ENCODE measurements at regions not wholly inside any gene's neighbourhood (a gene's known extent, or its start where the extent isn't known, plus 50 kb on each side); places are given as distances from the start of the nearest gene placed in this dataset.

GRCh38 chr15:79192462-79193036 lies 90.0 kb upstream of the ANKRD34C start:
- ChIA-PET CTCF (interaction anchor here (0.9 to 2.4 kb wide), 3 partner anchors 8 to 164 kb away, joined by 3 to 22 read pairs (median 5); no protein-coding TSS in a partner anchor), POLR2A (interaction anchor here (1.4 kb wide), 1 partner anchor 8 kb away, joined by 3 read pairs; no protein-coding TSS in a partner anchor)
- Mint-ChIP-seq H3K9me3 (ENCODE audit: unreplicated experiment) (no peaks in the 10 kb centered on the region), H3K27me3 (ENCODE audit: insufficient read depth, unreplicated experiment) (peaks cover 23% of the 10 kb centered on the region), H3K27ac (ENCODE audit: low read depth, unreplicated experiment) (no peak overlapping the region), H3K36me3 (ENCODE audit: insufficient read depth, unreplicated experiment) (no peaks in the 10 kb centered on the region), H3K4me3 (ENCODE audit: unreplicated experiment) (no peak overlapping the region), H3K4me1 (ENCODE audit: insufficient read depth, unreplicated experiment) (no peaks in the 10 kb centered on the region)
- DNase-seq (ENCODE audit: unreplicated experiment): no peak
- TF ChIP-seq CTCF (IDR thresholded peaks at IDR 0.05; ENCODE audit: unreplicated experiment): no peak
- no TSS peak for BruUV-seq (replicated peaks)
- intact Hi-C loops (cut with micrococcal nuclease): no loop called here

- Mint-ChIP-seq H3K27me3 (ENCODE audit: insufficient read depth, unreplicated experiment) (peaks cover 5% of the 10 kb centered on the region), H3K4me1 (ENCODE audit: insufficient read depth, unreplicated experiment) (no peaks in the 10 kb centered on the region), H3K27ac (ENCODE audit: low read depth, unreplicated experiment) (no peak overlapping the region), H3K4me3 (ENCODE audit: unreplicated experiment) (no peak overlapping the region), H3K9me3 (ENCODE audit: unreplicated experiment) (no peaks in the 10 kb centered on the region), H3K36me3 (ENCODE audit: insufficient read depth, unreplicated experiment) (no peaks in the 10 kb centered on the region)
- intact Hi-C loops (cut with micrococcal nuclease): no loop called here
- TF ChIP-seq CTCF (IDR thresholded peaks at IDR 0.05; ENCODE audit: unreplicated experiment): no peak
- no TSS peak for BruUV-seq (replicated peaks)
- DNase-seq (ENCODE audit: unreplicated experiment): no peak
- ChIA-PET CTCF (interaction anchor here (0.5 to 18.0 kb wide), 3 partner anchors 17 to 161 kb away, joined by 3 to 333 read pairs (median 3); no protein-coding TSS in a partner anchor), POLR2A (no interaction called here)
These were observed 92.4 kb upstream of the ANKRD34C start for GRCh38 chr15:79190093-79190492.

GRCh38 chr15:79186616-79187015 lies 95.9 kb upstream of the ANKRD34C start:
- no peak for TF ChIP-seq CTCF (IDR thresholded peaks at IDR 0.05; ENCODE audit: unreplicated experiment)
- H3K9me3 Mint-ChIP-seq (ENCODE audit: unreplicated experiment): no peaks in the 10 kb centered on the region
- intact Hi-C loops (cut with micrococcal nuclease): no loop called here
- ChIA-PET POLR2A (no interaction called here), CTCF (interaction anchor here (0.6 to 18.0 kb wide), 7 partner anchors 12 to 278 kb away, joined by 3 to 333 read pairs (median 4); no protein-coding TSS in a partner anchor)
- no peak for DNase-seq (ENCODE audit: unreplicated experiment)
- no TSS peak for BruUV-seq (replicated peaks)
- H3K27ac Mint-ChIP-seq (ENCODE audit: low read depth, unreplicated experiment): no peak overlapping the region
- H3K4me3 Mint-ChIP-seq (ENCODE audit: unreplicated experiment): no peak overlapping the region
- no peaks in the 10 kb centered on the region for H3K4me1 Mint-ChIP-seq (ENCODE audit: insufficient read depth, unreplicated experiment)
- H3K36me3 Mint-ChIP-seq (ENCODE audit: insufficient read depth, unreplicated experiment): no peaks in the 10 kb centered on the region
- no peaks in the 10 kb centered on the region for H3K27me3 Mint-ChIP-seq (ENCODE audit: insufficient read depth, unreplicated experiment)

GRCh38 chr15:79185199-79185598 lies 94.6 kb upstream of the RASGRF1 start:
- POLR2A ChIA-PET: interaction anchor here (1.1 to 1.5 kb wide), 2 partner anchors 15 to 312 kb away, joined by 3 to 4 read pairs; no protein-coding TSS in a partner anchor
- intact Hi-C loops (cut with micrococcal nuclease): loop anchor here (2.0 kb wide), 1 partner anchor 428 kb away; no protein-coding TSS in a partner anchor
- no TSS peak for BruUV-seq (replicated peaks)

More at GRCh38 chr15:79185199-79185598, 94.6 kb upstream of the RASGRF1 start:
- Mint-ChIP-seq H3K36me3 (ENCODE audit: insufficient read depth, unreplicated experiment) (no peaks in the 10 kb centered on the region), H3K27ac (ENCODE audit: low read depth, unreplicated experiment) (no peak overlapping the region), H3K27me3 (ENCODE audit: insufficient read depth, unreplicated experiment) (no peaks in the 10 kb centered on the region), H3K4me1 (ENCODE audit: insufficient read depth, unreplicated experiment) (no peaks in the 10 kb centered on the region), H3K4me3 (ENCODE audit: unreplicated experiment) (no peak overlapping the region), H3K9me3 (ENCODE audit: unreplicated experiment) (no peaks in the 10 kb centered on the region)
- no peak for TF ChIP-seq CTCF (IDR thresholded peaks at IDR 0.05; ENCODE audit: unreplicated experiment)
- no peak for DNase-seq (ENCODE audit: unreplicated experiment)
- CTCF ChIA-PET: interaction anchor here (0.6 to 18.0 kb wide), 47 partner anchors 8 to 302 kb away, joined by 3 to 333 read pairs (median 4); no protein-coding TSS in a partner anchor
